ENCODE measurements at regions not wholly inside any gene's neighbourhood (a gene's known extent, or its start where the extent isn't known, plus 50 kb on each side); places are given as distances from the start of the nearest gene placed in this dataset.

GRCh38 chr3:95356764-95357501 lies 1294.1 kb downstream of the NSUN3 start:
- no peak for DNase-seq (ENCODE audit: low read depth)
- TF ChIP-seq, protein P1, sequence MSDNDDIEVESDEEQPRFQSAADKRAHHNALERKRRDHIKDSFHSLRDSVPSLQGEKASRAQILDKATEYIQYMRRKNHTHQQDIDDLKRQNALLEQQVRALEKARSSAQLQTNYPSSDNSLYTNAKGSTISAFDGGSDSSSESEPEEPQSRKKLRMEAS (IDR thresholded peaks at IDR 0.05; ENCODE audit: low read depth, low read length), result no peak
- TF ChIP-seq POLR2A (IDR thresholded peaks at IDR 0.05; ENCODE audit: extremely low read depth, insufficient read length) (no peak), CTCF (IDR thresholded peaks at IDR 0.05; ENCODE audit: low read depth, low read length) (no peak), MYC (IDR thresholded peaks at IDR 0.05; ENCODE audit: low read depth, low read length) (no peak)
- H3K4me3 ChIP-seq (ENCODE audit: low read depth, low read length), result no peak overlapping the region

GRCh38 chr3:95387242-95388021 lies 1324.6 kb downstream of the NSUN3 start:
- TF ChIP-seq CTCF (IDR thresholded peaks at IDR 0.05; ENCODE audit: low read depth, low read length) (no peak), MYC (IDR thresholded peaks at IDR 0.05; ENCODE audit: low read depth, low read length) (no peak), POLR2A (IDR thresholded peaks at IDR 0.05; ENCODE audit: extremely low read depth, insufficient read length) (no peak)
- TF ChIP-seq, protein P1 (IDR thresholded peaks at IDR 0.05; ENCODE audit: low read depth, low read length), result no peak
- no peak overlapping the region for H3K4me3 ChIP-seq (ENCODE audit: low read depth, low read length)
- DNase-seq (ENCODE audit: low read depth), result no peak

GRCh38 chr3:95389725-95390313 lies 1327.0 kb downstream of the NSUN3 start:
- H3K4me3 ChIP-seq (ENCODE audit: low read depth, low read length), result no peak overlapping the region
- no peak for TF ChIP-seq CTCF (IDR thresholded peaks at IDR 0.05; ENCODE audit: low read depth, low read length)
- no peak for TF ChIP-seq MYC (IDR thresholded peaks at IDR 0.05; ENCODE audit: low read depth, low read length)
- TF ChIP-seq POLR2A (IDR thresholded peaks at IDR 0.05; ENCODE audit: extremely low read depth, insufficient read length), result no peak
- TF ChIP-seq, protein P1 (IDR thresholded peaks at IDR 0.05; ENCODE audit: low read depth, low read length), result no peak
- no peak for DNase-seq (ENCODE audit: low read depth)

DNA sequence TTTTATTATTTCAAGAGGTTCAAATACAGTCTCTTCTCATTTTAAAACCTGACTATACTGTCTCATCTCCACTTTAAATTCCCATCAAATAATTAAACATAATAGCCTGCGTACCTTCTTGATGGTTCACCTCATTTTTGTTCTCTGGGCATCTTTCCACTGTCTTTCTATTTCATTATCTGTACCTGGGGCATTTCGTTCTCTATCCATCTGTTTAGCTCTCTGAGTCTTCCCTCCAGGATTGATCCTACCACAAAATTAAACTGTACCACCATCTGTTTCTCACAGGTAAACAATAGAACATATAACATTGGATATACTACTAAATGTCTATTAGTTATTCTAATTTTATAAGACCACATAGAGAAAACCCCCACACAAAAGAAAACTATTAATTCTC lies 1331.4 kb downstream of the NSUN3 start:
- TF ChIP-seq MYC (IDR thresholded peaks at IDR 0.05; ENCODE audit: low read depth, low read length) (no peak), POLR2A (IDR thresholded peaks at IDR 0.05; ENCODE audit: extremely low read depth, insufficient read length) (no peak), CTCF (IDR thresholded peaks at IDR 0.05; ENCODE audit: low read depth, low read length) (no peak)
- TF ChIP-seq, protein P1 (IDR thresholded peaks at IDR 0.05; ENCODE audit: low read depth, low read length), result no peak
- DNase-seq (ENCODE audit: low read depth), result no peak
- H3K4me3 ChIP-seq (ENCODE audit: low read depth, low read length), result no peak overlapping the region

- no peak overlapping the region for H3K4me3 ChIP-seq (ENCODE audit: low read depth, low read length)
- DNase-seq (ENCODE audit: low read depth), result no peak
- TF ChIP-seq POLR2A (IDR thresholded peaks at IDR 0.05; ENCODE audit: extremely low read depth, insufficient read length) (no peak), MYC (IDR thresholded peaks at IDR 0.05; ENCODE audit: low read depth, low read length) (no peak), CTCF (IDR thresholded peaks at IDR 0.05; ENCODE audit: low read depth, low read length) (no peak)
- TF ChIP-seq, protein P1 (IDR thresholded peaks at IDR 0.05; ENCODE audit: low read depth, low read length), result no peak
These were observed 1336.7 kb downstream of the NSUN3 start for GRCh38 chr3:95399585-95399984.
